CD4-positive, alpha-beta T cell treated with Interleukin-17A for 1 hour (primary cell): ENCODE measurements at regions not wholly inside any gene's neighbourhood (a gene's known extent, or its start where the extent isn't known, plus 50 kb on each side); places are given as distances from the start of the nearest gene placed in this dataset.

Experiments
- DNase-seq: peaks from one replicate; pipeline ENCODE4 v3.0.0-alpha.2; 2020

GRCh38 chr3:23748398-23749110, 57.2 kb upstream of the UBE2E1 start:
- DNase-seq: peak; percentile 43

- no peak for DNase-seq
These were observed 56.1 kb upstream of the UBE2E1 start for GRCh38 chr3:23749609-23750008.

- DNase-seq: no peak
These were observed 55.1 kb upstream of the UBE2E1 start for GRCh38 chr3:23750573-23751210.

GRCh38 chr3:23751212-23751723, 54.5 kb upstream of the UBE2E1 start:
- DNase-seq: no peak

- no peak for DNase-seq
These were observed 53.6 kb upstream of the UBE2E1 start for GRCh38 chr3:23752126-23752525.

GRCh38 chr3:23754215-23754614, 51.5 kb upstream of the UBE2E1 start:
- no peak for DNase-seq
